ENCODE measurements at regions not wholly inside any gene's neighbourhood (a gene's known extent, or its start where the extent isn't known, plus 50 kb on each side); places are given as distances from the start of the nearest gene placed in this dataset.

GRCh38 chr11:97607291-97608000 is 1217.6 kb downstream of the JRKL start:
- intact Hi-C loops (cut with micrococcal nuclease; ENCODE audit: unreplicated experiment) = no loop called here
- DNase-seq = no peak
- POLR2A ChIA-PET (ENCODE audit: unreplicated experiment) = no interaction called here
- H3K4me2 ChIP-seq = no peak overlapping the region
- no peaks in the 10 kb centered on the region for H3K9me3 ChIP-seq (ENCODE audit: insufficient read depth, low read depth)
- CTCF ChIA-PET = no interaction called here
- no peaks in the 10 kb centered on the region for H3K9me2 ChIP-seq (ENCODE audit: insufficient read depth)
- H3K79me2 ChIP-seq (ENCODE audit: low read depth) = no peaks in the 10 kb centered on the region
- H3K4me1 ChIP-seq (replicated peaks; ENCODE audit: insufficient read depth) = no peaks in the 10 kb centered on the region
- TF ChIP-seq EZH2 (IDR thresholded peaks at IDR 0.05; ENCODE audit: low read depth) = no peak
- TF ChIP-seq CTCF (conservative IDR thresholded peaks at IDR 0.05) = no peak
- H3K27me3 ChIP-seq (ENCODE audit: insufficient read depth, low read depth) = no peaks in the 10 kb centered on the region
- no peaks in the 10 kb centered on the region for H3F3A ChIP-seq (ENCODE audit: insufficient read depth, low read depth)
- H4K20me1 ChIP-seq (ENCODE audit: insufficient read depth) = no peaks in the 10 kb centered on the region
- H3K27ac ChIP-seq = no peak overlapping the region
- no TSS peak for BruUV-seq (replicated peaks)
- H3K4me3 ChIP-seq = no peak overlapping the region
- H3K36me3 ChIP-seq (ENCODE audit: low read depth) = no peaks in the 10 kb centered on the region
- H2AFZ ChIP-seq = no peak overlapping the region

GRCh38 chr11:97610000-97610399 is 1220.2 kb downstream of the JRKL start:
- Histone ChIP-seq H3K36me3 (ENCODE audit: low read depth) (no peaks in the 10 kb centered on the region), H2AFZ (no peak overlapping the region), H3F3A (ENCODE audit: insufficient read depth, low read depth) (no peaks in the 10 kb centered on the region), H3K79me2 (ENCODE audit: low read depth) (no peaks in the 10 kb centered on the region), H4K20me1 (ENCODE audit: insufficient read depth) (no peaks in the 10 kb centered on the region), H3K4me1 (replicated peaks; ENCODE audit: insufficient read depth) (no peaks in the 10 kb centered on the region), H3K9me2 (ENCODE audit: insufficient read depth) (no peaks in the 10 kb centered on the region), H3K27ac (no peak overlapping the region), H3K4me3 (no peak overlapping the region), H3K4me2 (no peak overlapping the region), H3K9me3 (ENCODE audit: insufficient read depth, low read depth) (no peaks in the 10 kb centered on the region), H3K27me3 (ENCODE audit: insufficient read depth, low read depth) (no peaks in the 10 kb centered on the region)
- intact Hi-C loops (cut with micrococcal nuclease; ENCODE audit: unreplicated experiment) = no loop called here
- ChIA-PET POLR2A (ENCODE audit: unreplicated experiment) (no interaction called here), CTCF (no interaction called here)
- TF ChIP-seq EZH2 (IDR thresholded peaks at IDR 0.05; ENCODE audit: low read depth) = no peak
- TF ChIP-seq CTCF (conservative IDR thresholded peaks at IDR 0.05) = no peak
- no peak for DNase-seq
- BruUV-seq (replicated peaks) = no TSS peak

GRCh38 chr11:97610854-97611253 is 1221.0 kb downstream of the JRKL start:
- no peaks in the 10 kb centered on the region for H4K20me1 ChIP-seq (ENCODE audit: insufficient read depth)
- intact Hi-C loops (cut with micrococcal nuclease; ENCODE audit: unreplicated experiment) = no loop called here
- TF ChIP-seq EZH2 (IDR thresholded peaks at IDR 0.05; ENCODE audit: low read depth) (no peak), CTCF (conservative IDR thresholded peaks at IDR 0.05) (no peak)
- no peaks in the 10 kb centered on the region for H3K4me1 ChIP-seq (replicated peaks; ENCODE audit: insufficient read depth)
- no peaks in the 10 kb centered on the region for H3K36me3 ChIP-seq (ENCODE audit: low read depth)
- H2AFZ ChIP-seq = no peak overlapping the region
- H3K4me2 ChIP-seq = no peak overlapping the region
- CTCF ChIA-PET = interaction anchor here (0.7 kb wide), 1 partner anchor 104 kb away, joined by 3 read pairs; no protein-coding TSS in a partner anchor
- H3K27ac ChIP-seq = no peak overlapping the region
- no peak for DNase-seq
- POLR2A ChIA-PET (ENCODE audit: unreplicated experiment) = no interaction called here
- H3F3A ChIP-seq (ENCODE audit: insufficient read depth, low read depth) = no peaks in the 10 kb centered on the region
- BruUV-seq (replicated peaks) = no TSS peak
- no peaks in the 10 kb centered on the region for H3K9me3 ChIP-seq (ENCODE audit: insufficient read depth, low read depth)
- no peak overlapping the region for H3K4me3 ChIP-seq
- H3K79me2 ChIP-seq (ENCODE audit: low read depth) = no peaks in the 10 kb centered on the region
- no peaks in the 10 kb centered on the region for H3K9me2 ChIP-seq (ENCODE audit: insufficient read depth)
- no peaks in the 10 kb centered on the region for H3K27me3 ChIP-seq (ENCODE audit: insufficient read depth, low read depth)

Data from PC-9 (cell line).